ENCODE measurements at regions not wholly inside any gene's neighbourhood (a gene's known extent, or its start where the extent isn't known, plus 50 kb on each side); places are given as distances from the start of the nearest gene placed in this dataset.

DNA sequence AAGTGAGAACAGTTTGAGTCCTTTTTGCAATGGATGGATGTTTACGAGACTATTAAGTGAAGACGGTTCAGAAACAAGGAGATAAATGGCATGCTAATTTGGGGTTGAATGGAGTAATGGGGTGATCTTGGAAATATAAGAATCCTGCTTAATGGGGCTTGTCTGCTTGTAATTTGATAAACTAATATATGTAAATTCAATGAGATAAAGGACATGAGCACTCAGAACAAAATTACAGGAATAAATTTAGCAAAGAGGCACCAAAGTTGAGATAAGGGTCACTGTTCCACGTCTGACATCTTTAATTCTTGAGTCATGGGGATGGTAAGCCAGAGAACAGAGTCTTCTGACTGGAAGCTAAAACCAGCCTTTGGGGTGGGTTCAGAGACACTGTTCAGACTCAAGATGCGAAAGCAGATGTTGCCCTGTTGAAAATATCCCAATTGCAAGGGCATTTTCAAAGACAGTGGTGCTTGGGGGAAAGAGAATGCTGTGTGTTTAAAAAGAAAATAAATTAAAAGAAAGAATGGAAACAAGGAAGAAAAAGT lies 67.8 kb upstream of the CHRNB4 start:
- TF ChIP-seq, protein P1, sequence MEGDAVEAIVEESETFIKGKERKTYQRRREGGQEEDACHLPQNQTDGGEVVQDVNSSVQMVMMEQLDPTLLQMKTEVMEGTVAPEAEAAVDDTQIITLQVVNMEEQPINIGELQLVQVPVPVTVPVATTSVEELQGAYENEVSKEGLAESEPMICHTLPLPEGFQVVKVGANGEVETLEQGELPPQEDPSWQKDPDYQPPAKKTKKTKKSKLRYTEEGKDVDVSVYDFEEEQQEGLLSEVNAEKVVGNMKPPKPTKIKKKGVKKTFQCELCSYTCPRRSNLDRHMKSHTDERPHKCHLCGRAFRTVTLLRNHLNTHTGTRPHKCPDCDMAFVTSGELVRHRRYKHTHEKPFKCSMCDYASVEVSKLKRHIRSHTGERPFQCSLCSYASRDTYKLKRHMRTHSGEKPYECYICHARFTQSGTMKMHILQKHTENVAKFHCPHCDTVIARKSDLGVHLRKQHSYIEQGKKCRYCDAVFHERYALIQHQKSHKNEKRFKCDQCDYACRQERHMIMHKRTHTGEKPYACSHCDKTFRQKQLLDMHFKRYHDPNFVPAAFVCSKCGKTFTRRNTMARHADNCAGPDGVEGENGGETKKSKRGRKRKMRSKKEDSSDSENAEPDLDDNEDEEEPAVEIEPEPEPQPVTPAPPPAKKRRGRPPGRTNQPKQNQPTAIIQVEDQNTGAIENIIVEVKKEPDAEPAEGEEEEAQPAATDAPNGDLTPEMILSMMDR (IDR thresholded peaks at IDR 0.05): no peak
- TF ChIP-seq POLR2A (IDR thresholded peaks at IDR 0.05): no peak

All from lower leg skin (tissue), 3 donors.